Neural cell (in vitro differentiated cells): ENCODE measurements at regions not wholly inside any gene's neighbourhood (a gene's known extent, or its start where the extent isn't known, plus 50 kb on each side); places are given as distances from the start of the nearest gene placed in this dataset.

Source experiments
- H2AFZ ChIP-seq: fragments of 200-600, 300-800 bp; sonication (generic), shearing (Covaris generic); 2 replicates; pipeline ENCODE4 v1.6.0; 2014; ENCODE audit warnings: low read depth, mild to moderate bottlenecking, antibody characterized with exemption, low read length, moderate library complexity
- H3F3A ChIP-seq: fragments of 200-600 bp; shearing (Covaris generic); 2 replicates; pipeline ENCODE4 v1.6.1; 2016; ENCODE audit warnings: mild to moderate bottlenecking, moderate library complexity, mixed read lengths, antibody characterized with exemption, low read length; ENCODE audit not compliant: insufficient read depth, poor library complexity, severe bottlenecking
- H3K27ac ChIP-seq: fragments of 200-600, 300-800 bp; sonication (generic), shearing (Covaris generic); 2 replicates; pipeline ENCODE4 v1.5.1; 2014; ENCODE audit warnings: mild to moderate bottlenecking, low read length, moderate library complexity
- H3K27me3 ChIP-seq: fragments of 300-800, 200-600 bp; sonication (generic), shearing (Covaris generic); 2 replicates; pipeline ENCODE4 v1.6.0; 2014; ENCODE audit warnings: mild to moderate bottlenecking, low read depth, low read length, moderate library complexity; ENCODE audit not compliant: insufficient read depth
- H3K36me3 ChIP-seq: fragments of 300-800, 200-600 bp; sonication (generic), shearing (Covaris generic); 2 replicates; pipeline ENCODE4 v1.5.1; 2014; ENCODE audit warnings: mild to moderate bottlenecking, antibody characterized with exemption, low read length, moderate library complexity; ENCODE audit not compliant: insufficient read depth
- H3K4me2 ChIP-seq: fragments of 300-800, 200-600 bp; sonication (generic), shearing (Covaris generic); 2 replicates; pipeline ENCODE4 v1.6.0; 2014; ENCODE audit warnings: mild to moderate bottlenecking, low read length
- H3K4me3 ChIP-seq: fragments of 300-800, 200-600 bp; sonication (generic), shearing (Covaris generic); 2 replicates; pipeline ENCODE4 v1.5.1; 2014; ENCODE audit warnings: mild to moderate bottlenecking, low read length, moderate library complexity
- H3K79me2 ChIP-seq: fragments of 200-600 bp; shearing (Covaris generic); replicated peaks from 2 replicates; pipeline ENCODE4 v1.6.0; 2014; ENCODE audit warnings: mild to moderate bottlenecking, low read length, moderate library complexity; ENCODE audit not compliant: insufficient read depth
- H3K9ac ChIP-seq: fragments of 300-800, 200-600 bp; sonication (generic), shearing (Covaris generic); 2 replicates; pipeline ENCODE4 v1.6.1; 2016; ENCODE audit warnings: mild to moderate bottlenecking, low read length, mixed read lengths
- H3K9me2 ChIP-seq: fragments of 200-600 bp; shearing (Covaris generic); 2 replicates; pipeline ENCODE4 v1.6.1; 2016; ENCODE audit warnings: mild to moderate bottlenecking, low read length, mixed read lengths; ENCODE audit not compliant: insufficient read depth
- H3K9me3 ChIP-seq: fragments of 200-600, 300-800 bp; sonication (generic), shearing (Covaris generic); 2 replicates; pipeline ENCODE4 v1.6.1; 2016; ENCODE audit warnings: mild to moderate bottlenecking, mixed run types, low read length, moderate library complexity, mixed read lengths
- H4K20me1 ChIP-seq: fragments of 200-600 bp; shearing (Covaris generic); 2 replicates; pipeline ENCODE4 v1.6.1; 2016; ENCODE audit warnings: mild to moderate bottlenecking, mixed run types; ENCODE audit not compliant: insufficient read depth
- EP300 ChIP-seq: fragments of 450-650 bp; conservative IDR thresholded peaks from 2 replicates; pipeline ENCODE4 v1.6.1; 2014; ENCODE audit warnings: antibody characterized with exemption, mild to moderate bottlenecking, moderate library complexity; ENCODE audit not compliant: poor library complexity, severe bottlenecking
- EZH2 ChIP-seq: fragments of 200-600, 300-800 bp; shearing (Covaris generic), sonication (generic); IDR thresholded peaks from 2 replicates; pipeline ENCODE4 v1.6.1; 2014; ENCODE audit warnings: antibody characterized with exemption, low read length, borderline replicate concordance, mild to moderate bottlenecking; ENCODE audit not compliant: insufficient read depth, poor library complexity, severe bottlenecking
- MXI1 ChIP-seq: fragments of 450-650 bp; conservative IDR thresholded peaks from 2 replicates; pipeline ENCODE4 v1.6.1; 2014; ENCODE audit warnings: antibody characterized with exemption, mild to moderate bottlenecking; ENCODE audit not compliant: poor library complexity, severe bottlenecking
- POLR2AphosphoS5 ChIP-seq: IDR thresholded peaks from 2 replicates; pipeline ENCODE4 v1.6.1; 2012
- RAD21 ChIP-seq: fragments of 450-650 bp; conservative IDR thresholded peaks from 2 replicates; pipeline ENCODE4 v1.6.1; 2014; ENCODE audit warnings: antibody characterized with exemption, mild to moderate bottlenecking, moderate library complexity
- REST ChIP-seq: IDR thresholded peaks from 2 replicates; pipeline ENCODE4 v1.6.1; 2012; ENCODE audit warnings: borderline replicate concordance
- SMC3 ChIP-seq: fragments of 450-650 bp; conservative IDR thresholded peaks from 2 replicates; pipeline ENCODE4 v1.6.1; 2014; ENCODE audit warnings: antibody characterized with exemption, mild to moderate bottlenecking, moderate library complexity; ENCODE audit not compliant: poor library complexity
- TAF1 ChIP-seq: IDR thresholded peaks from 2 replicates; pipeline ENCODE4 v1.6.1; 2012; ENCODE audit warnings: low read depth
- TF ChIP-seq, protein P1 (sequence below): fragments of 450-650 bp; IDR thresholded peaks from 2 replicates; pipeline ENCODE4 v1.5.1; 2014; ENCODE audit warnings: antibody characterized with exemption, mild to moderate bottlenecking, moderate library complexity; ENCODE audit not compliant: poor library complexity, severe bottlenecking

DNA sequence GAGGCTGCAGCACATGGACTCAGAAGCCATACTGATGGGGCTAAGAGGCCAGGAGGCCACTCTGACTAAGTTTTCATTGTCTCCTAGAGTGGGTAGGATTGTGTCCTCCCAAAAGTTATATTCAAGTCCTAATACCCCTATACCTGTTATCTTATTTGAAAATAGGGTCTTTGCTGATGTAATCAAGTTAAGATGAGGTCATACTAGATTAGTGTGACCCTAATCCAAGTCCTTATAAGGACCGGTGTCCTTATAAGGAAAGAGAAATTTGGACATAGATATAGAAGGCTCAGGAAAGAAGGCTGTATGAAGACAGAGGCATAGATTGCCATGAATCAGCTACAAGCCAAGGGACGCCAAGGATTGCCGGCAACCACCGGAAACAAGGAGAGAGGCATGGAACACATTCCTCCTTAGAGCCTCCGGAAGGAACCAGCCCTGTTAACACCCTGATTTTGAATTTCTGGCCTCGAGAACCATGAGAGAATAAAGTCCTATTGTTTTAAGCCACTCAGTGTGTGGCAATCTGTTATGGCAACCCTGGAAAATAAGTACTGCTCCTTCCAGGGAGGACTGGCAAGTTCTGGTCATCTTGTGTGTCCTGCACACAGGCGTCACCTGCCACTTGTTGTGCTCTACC, 157.0 kb downstream of the EMX2 start:
- no peaks in the 10 kb centered on the region for H3K36me3 ChIP-seq
- H3K9me3 ChIP-seq = no peaks in the 10 kb centered on the region
- no peaks in the 10 kb centered on the region for H4K20me1 ChIP-seq
- H3K79me2 ChIP-seq = no peaks in the 10 kb centered on the region
- no peak overlapping the region for H3K27ac ChIP-seq
- no peak overlapping the region for H3K4me3 ChIP-seq
- no peak overlapping the region for H3K9ac ChIP-seq
- TF ChIP-seq, protein P1, sequence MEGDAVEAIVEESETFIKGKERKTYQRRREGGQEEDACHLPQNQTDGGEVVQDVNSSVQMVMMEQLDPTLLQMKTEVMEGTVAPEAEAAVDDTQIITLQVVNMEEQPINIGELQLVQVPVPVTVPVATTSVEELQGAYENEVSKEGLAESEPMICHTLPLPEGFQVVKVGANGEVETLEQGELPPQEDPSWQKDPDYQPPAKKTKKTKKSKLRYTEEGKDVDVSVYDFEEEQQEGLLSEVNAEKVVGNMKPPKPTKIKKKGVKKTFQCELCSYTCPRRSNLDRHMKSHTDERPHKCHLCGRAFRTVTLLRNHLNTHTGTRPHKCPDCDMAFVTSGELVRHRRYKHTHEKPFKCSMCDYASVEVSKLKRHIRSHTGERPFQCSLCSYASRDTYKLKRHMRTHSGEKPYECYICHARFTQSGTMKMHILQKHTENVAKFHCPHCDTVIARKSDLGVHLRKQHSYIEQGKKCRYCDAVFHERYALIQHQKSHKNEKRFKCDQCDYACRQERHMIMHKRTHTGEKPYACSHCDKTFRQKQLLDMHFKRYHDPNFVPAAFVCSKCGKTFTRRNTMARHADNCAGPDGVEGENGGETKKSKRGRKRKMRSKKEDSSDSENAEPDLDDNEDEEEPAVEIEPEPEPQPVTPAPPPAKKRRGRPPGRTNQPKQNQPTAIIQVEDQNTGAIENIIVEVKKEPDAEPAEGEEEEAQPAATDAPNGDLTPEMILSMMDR = no peak
- TF ChIP-seq SMC3 (no peak), EP300 (no peak), MXI1 (no peak), TAF1 (no peak), RAD21 (no peak), EZH2 (no peak), POLR2AphosphoS5 (no peak), REST (no peak)
- no peak overlapping the region for H3K4me2 ChIP-seq
- H2AFZ ChIP-seq = no peak overlapping the region
- no peaks in the 10 kb centered on the region for H3K9me2 ChIP-seq
- H3K27me3 ChIP-seq = no peaks in the 10 kb centered on the region
- H3F3A ChIP-seq = no peaks in the 10 kb centered on the region

DNA sequence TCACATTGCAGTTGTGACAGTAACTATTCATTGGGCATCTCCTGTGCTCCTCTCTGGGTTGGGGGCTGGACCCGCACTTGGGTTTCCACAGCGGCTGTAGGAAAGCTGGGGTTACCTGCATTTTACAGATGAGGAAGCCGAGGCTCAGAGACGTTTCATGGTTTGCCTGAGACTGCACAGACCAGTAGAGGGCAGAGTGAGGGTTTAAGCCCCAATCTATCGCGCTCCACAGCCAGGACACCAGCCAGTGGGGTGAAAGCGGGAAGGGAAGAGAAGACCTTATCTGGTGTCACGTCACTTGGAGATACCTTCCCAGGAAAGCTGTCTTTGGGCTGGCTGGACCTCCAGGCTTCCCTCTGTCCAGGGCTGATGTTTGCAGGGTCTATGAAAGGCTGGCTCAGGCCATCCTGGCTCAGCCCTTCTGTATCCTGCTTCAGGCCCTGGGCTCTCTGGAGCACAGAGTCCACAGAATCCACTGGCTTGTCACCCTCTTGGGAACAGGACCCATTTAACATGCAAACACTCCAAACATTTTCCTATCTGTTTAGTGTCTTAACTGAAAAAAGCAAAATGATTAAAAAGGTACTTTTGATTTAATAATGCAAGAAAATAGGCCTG, 167.7 kb downstream of the EMX2 start:
- Histone ChIP-seq H3K4me3 (no peak overlapping the region), H3F3A (no peaks in the 10 kb centered on the region), H2AFZ (no peak overlapping the region), H3K9me3 (no peaks in the 10 kb centered on the region), H3K4me2 (no peak overlapping the region), H4K20me1 (no peaks in the 10 kb centered on the region), H3K9me2 (no peaks in the 10 kb centered on the region), H3K9ac (no peak overlapping the region), H3K79me2 (no peaks in the 10 kb centered on the region), H3K27me3 (no peaks in the 10 kb centered on the region), H3K27ac (no peak overlapping the region), H3K36me3 (no peaks in the 10 kb centered on the region)
- TF ChIP-seq REST (no peak), TAF1 (no peak)
